Effector memory CD4-positive, alpha-beta T cell (primary cell): ENCODE measurements at regions not wholly inside any gene's neighbourhood (a gene's known extent, or its start where the extent isn't known, plus 50 kb on each side); places are given as distances from the start of the nearest gene placed in this dataset.
"Not testable (repeated sequence)": the region's sequence is repeated elsewhere in the genome, so short reads cannot be mapped to it uniquely, and the experiment has no call there.

Experiments used
- DNase-seq, 3 donors: peaks; one replicate each; pipeline ENCODE4 v3.0.0-alpha.2; 2020
- H3K27ac ChIP-seq: 2 replicates; pipeline ENCODE4 v1.7.0; 2013; ENCODE audit warnings: mild to moderate bottlenecking, low read length, moderate library complexity; ENCODE audit not compliant: insufficient read depth, poor library complexity, severe bottlenecking
- H3K27me3 ChIP-seq: replicated peaks from 2 replicates; pipeline ENCODE4 v1.7.0; 2013; ENCODE audit warnings: mild to moderate bottlenecking, low read length; ENCODE audit not compliant: insufficient read depth, control insufficient read depth, poor library complexity, severe bottlenecking
- H3K36me3 ChIP-seq: 2 replicates; pipeline ENCODE4 v1.7.0; 2013; ENCODE audit warnings: mild to moderate bottlenecking, low read length, moderate library complexity; ENCODE audit not compliant: control insufficient read depth, insufficient read depth
- H3K4me1 ChIP-seq: 2 replicates; pipeline ENCODE4 v1.7.0; 2013; ENCODE audit warnings: low read length, mild to moderate bottlenecking; ENCODE audit not compliant: control insufficient read depth, insufficient read depth, poor library complexity, severe bottlenecking
- H3K4me3 ChIP-seq: 2 replicates; pipeline ENCODE4 v1.7.0; 2013; ENCODE audit warnings: low read length, low read depth, mild to moderate bottlenecking; ENCODE audit not compliant: insufficient read depth, poor library complexity, severe bottlenecking
- H3K9me3 ChIP-seq: 2 replicates; pipeline ENCODE4 v1.7.0; 2013; ENCODE audit warnings: mild to moderate bottlenecking, low read length, moderate library complexity; ENCODE audit not compliant: control insufficient read depth

DNA sequence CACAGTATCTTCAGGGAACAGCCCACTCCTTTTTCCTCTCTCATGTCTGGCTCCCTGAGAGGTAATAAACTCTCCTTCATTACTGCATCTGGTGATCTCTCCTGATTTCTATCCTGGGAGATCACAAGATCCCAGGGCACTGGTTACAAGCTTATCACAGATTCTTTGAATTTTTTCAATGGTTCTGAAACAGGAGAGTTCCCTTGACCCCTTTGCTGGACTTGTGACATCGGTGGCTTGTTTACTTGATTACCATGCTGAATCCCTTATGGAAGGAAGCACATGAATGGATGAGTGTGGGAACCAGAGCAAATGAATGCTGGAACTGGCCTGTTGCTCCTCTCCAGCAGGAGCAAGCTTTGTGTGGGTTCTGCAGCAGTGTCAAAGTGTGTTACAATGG lies 67.2 kb upstream of the HNMT start:
- H3K36me3 ChIP-seq = no peaks in the 10 kb centered on the region
- H3K27ac ChIP-seq = no peak overlapping the region
- no peak overlapping the region for H3K4me3 ChIP-seq
- H3K9me3 ChIP-seq = no peaks in the 10 kb centered on the region
- H3K4me1 ChIP-seq = no peaks in the 10 kb centered on the region
- no peaks in the 10 kb centered on the region for H3K27me3 ChIP-seq
- DNase-seq = no peak

DNA sequence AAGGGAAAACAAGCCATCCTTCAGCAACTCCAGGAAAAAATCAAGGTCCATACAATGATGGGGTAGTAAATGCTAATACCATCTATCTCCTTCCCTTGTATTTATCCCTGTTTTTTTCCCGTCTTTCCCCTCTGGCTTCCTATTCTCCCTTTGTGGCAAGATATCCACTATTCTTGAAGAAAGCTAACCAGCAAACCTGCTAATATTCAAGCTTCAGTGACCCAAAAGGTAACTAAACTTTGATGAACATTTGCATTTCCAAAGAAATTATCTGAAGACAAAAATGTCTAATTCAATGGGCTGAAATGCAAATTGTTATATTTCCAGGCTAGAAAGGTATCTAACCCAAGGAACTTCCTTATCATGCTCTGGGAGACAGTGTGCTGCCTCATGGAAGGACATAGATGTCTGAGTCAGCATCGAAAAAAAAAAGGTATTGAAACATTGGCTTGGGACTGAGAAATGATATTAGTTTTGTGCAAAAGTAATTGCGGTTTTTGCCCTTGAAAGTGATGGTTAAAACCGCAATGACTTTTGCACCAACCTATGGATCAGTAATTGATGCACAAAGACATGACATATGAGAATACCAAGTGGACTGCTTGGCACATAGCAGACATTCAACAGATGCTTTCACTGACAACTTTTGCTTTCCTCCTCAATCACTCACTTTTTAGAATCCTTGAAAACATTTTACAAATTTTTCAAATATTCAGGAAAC lies 63.7 kb upstream of the HNMT start:
- Histone ChIP-seq H3K36me3 (no peaks in the 10 kb centered on the region), H3K27me3 (no peaks in the 10 kb centered on the region), H3K27ac (no peak overlapping the region), H3K9me3 (no peaks in the 10 kb centered on the region), H3K4me3 (no peak overlapping the region), H3K4me1 (no peaks in the 10 kb centered on the region)
- DNase-seq = no peak

DNA sequence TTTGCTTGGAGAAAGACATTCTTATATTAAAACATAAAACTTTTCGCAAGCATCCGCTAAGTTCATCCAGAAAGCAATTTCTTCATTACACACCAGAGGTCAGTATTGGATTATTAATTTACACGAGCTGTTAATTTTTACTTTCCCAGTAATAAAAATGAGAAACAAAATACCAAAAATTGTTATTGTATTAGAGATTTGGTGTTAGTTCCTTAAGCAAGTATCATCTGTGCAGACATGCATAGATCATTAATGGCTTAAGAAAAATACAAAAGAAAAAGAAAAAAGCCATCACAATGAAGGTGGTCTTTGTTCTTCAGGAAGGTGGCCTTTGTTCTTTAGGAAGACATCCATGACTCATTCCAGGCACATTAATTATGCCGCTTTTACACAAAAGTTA lies 53.6 kb upstream of the HNMT start:
- Histone ChIP-seq H3K27ac (no peak overlapping the region), H3K9me3 (no peaks in the 10 kb centered on the region), H3K36me3 (no peaks in the 10 kb centered on the region), H3K27me3 (no peaks in the 10 kb centered on the region), H3K4me3 (no peak overlapping the region), H3K4me1 (no peaks in the 10 kb centered on the region)
- DNase-seq = no peak

DNA sequence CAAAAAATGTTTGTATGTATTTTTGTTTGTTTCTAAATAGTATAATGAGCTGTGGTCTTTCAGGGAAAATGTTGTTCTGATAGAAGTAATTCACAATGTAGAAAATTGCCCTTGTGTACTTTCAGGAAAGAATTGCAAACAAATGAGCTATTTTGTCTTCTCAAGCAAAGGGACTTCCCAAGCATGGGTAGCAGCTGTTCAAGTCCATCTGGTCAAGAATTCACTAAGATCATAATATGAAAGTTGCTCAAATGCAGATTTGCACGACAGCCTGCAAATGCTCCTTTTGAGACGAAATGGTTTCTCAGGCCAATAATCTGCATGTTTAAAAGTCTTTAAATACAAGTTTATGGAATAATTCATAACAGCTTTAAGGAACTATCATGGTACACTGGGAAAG lies 51.9 kb upstream of the HNMT start:
- DNase-seq = no peak
- Histone ChIP-seq H3K4me3 (no peak overlapping the region), H3K4me1 (no peaks in the 10 kb centered on the region), H3K27ac (no peak overlapping the region), H3K27me3 (no peaks in the 10 kb centered on the region), H3K36me3 (no peaks in the 10 kb centered on the region), H3K9me3 (no peaks in the 10 kb centered on the region)

DNA sequence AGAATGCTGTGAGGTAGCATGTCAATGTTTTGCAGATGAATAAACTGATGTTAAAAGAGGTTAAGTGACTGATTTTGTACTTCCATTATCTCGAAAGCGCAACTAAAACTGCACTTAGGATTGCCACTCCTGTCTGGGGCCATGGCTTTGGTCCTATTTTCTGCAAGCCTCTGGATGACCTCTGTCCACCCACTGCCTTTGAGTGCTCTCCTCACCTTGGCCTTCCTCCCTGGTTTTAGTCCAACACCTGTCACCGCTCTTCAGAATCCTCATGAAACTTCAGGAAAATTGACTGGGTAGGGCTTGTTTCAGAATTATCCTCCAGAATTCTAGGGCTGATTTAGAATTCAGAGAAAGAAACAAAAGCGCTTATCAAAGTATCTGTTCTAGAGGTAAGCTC lies 51.1 kb upstream of the HNMT start:
- Histone ChIP-seq H3K4me1 (no peaks in the 10 kb centered on the region), H3K4me3 (no peak overlapping the region), H3K36me3 (no peaks in the 10 kb centered on the region), H3K9me3 (no peaks in the 10 kb centered on the region), H3K27ac (no peak overlapping the region), H3K27me3 (no peaks in the 10 kb centered on the region)
- DNase-seq = no peak

DNA sequence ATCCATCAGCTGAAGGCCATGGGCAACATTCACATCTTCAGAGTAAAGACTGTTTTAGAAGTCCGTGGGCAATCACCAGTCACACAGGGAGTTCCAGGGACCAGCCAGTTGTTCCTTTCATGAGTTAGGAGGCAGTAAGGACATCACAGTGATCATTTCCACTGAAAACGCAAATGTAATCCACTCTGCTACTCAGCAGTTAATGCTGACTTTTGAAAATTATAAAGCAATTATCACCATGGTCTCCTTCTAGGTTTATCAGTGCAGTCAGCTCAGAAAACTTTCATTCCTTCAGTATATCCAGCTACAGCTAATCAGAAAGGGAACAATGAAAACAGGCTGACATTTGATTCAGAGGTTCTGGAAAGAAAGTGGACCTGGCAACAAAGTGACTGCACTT lies 50.6 kb upstream of the HNMT start:
- not testable (repeated sequence) for H3K36me3 ChIP-seq

More for the DNA sequence above, 50.6 kb upstream of the HNMT start:
- not testable (repeated sequence) for H3K4me1 ChIP-seq, DNase-seq, H3K9me3 ChIP-seq, H3K27me3 ChIP-seq, H3K27ac ChIP-seq, H3K4me3 ChIP-seq
